BJ (cell line): ENCODE measurements at regions not wholly inside any gene's neighbourhood (a gene's known extent, or its start where the extent isn't known, plus 50 kb on each side); places are given as distances from the start of the nearest gene placed in this dataset.

Experiments
- CTCF ChIA-PET: fragments of 350-600 bp; formaldehyde crosslinking; extraction: SDS; loops from one replicate; lab custom pipeline; 2021; ENCODE audit warnings: antibody characterized with exemption, inconsistent platforms; lab: Yijun Ruan, JAX
- POLR2A ChIA-PET: fragments of 300-600 bp; sonication (Branson Sonifier 250); formaldehyde crosslinking; extraction: SDS; loops from one replicate; lab custom pipeline; 2021; ENCODE audit warnings: antibody characterized with exemption; lab: Charles Lee
- DNase-seq: peaks from one replicate; pipeline ENCODE4 v3.0.0-alpha.2; 2011; ENCODE audit warnings: low read depth
- H3K27me3 ChIP-seq: 2 replicates; pipeline ENCODE4 v1.6.0; 2011; ENCODE audit warnings: low read length; ENCODE audit not compliant: control insufficient read depth, insufficient read depth
- H3K36me3 ChIP-seq: 2 replicates; pipeline ENCODE4 v1.5.1; 2011; ENCODE audit warnings: low read length; ENCODE audit not compliant: control insufficient read depth, insufficient read depth
- H3K4me3 ChIP-seq: 2 replicates; pipeline ENCODE4 v1.5.1; 2011; ENCODE audit warnings: low read depth, mild to moderate bottlenecking, control low read depth, low read length
- CTCF ChIP-seq: IDR thresholded peaks from 2 replicates; pipeline ENCODE4 v1.5.1; 2011; ENCODE audit warnings: low read depth, mild to moderate bottlenecking, control low read depth, inconsistent platforms, low read length, moderate library complexity; ENCODE audit not compliant: insufficient read depth

- DNase-seq = no peak
- CTCF ChIA-PET = interaction anchor here (1.6 kb wide), 1 partner anchor 213 kb away, joined by 7 read pairs; no protein-coding TSS in a partner anchor
- no peaks in the 10 kb centered on the region for H3K27me3 ChIP-seq
- H3K4me3 ChIP-seq = no peak overlapping the region
- H3K36me3 ChIP-seq = no peaks in the 10 kb centered on the region
- POLR2A ChIA-PET = no interaction called here
- TF ChIP-seq CTCF = no peak
Measured at GRCh38 chr12:107888789-107889188, 114.3 kb downstream of the ASCL4 start.

- ChIA-PET CTCF (no interaction called here), POLR2A (no interaction called here)
- Histone ChIP-seq H3K36me3 (no peaks in the 10 kb centered on the region), H3K27me3 (no peaks in the 10 kb centered on the region), H3K4me3 (no peak overlapping the region)
- no peak for DNase-seq
- TF ChIP-seq CTCF = peak; percentile 21
Measured at GRCh38 chr12:107891967-107892366, 117.5 kb downstream of the ASCL4 start.

- Histone ChIP-seq H3K4me3 (no peak overlapping the region), H3K36me3 (no peaks in the 10 kb centered on the region), H3K27me3 (no peaks in the 10 kb centered on the region)
- DNase-seq = no peak
- TF ChIP-seq CTCF = no peak
- POLR2A ChIA-PET = no interaction called here
- CTCF ChIA-PET = interaction anchor here (1.3 kb wide), 1 partner anchor 9 kb away, joined by 3 read pairs; no protein-coding TSS in a partner anchor
Measured at GRCh38 chr12:107894589-107894988, 120.1 kb downstream of the ASCL4 start.

GRCh38 chr12:107895966-107896365, 121.5 kb downstream of the ASCL4 start:
- ChIA-PET POLR2A (no interaction called here), CTCF (no interaction called here)
- no peak for TF ChIP-seq CTCF
- Histone ChIP-seq H3K36me3 (no peaks in the 10 kb centered on the region), H3K27me3 (no peaks in the 10 kb centered on the region), H3K4me3 (no peak overlapping the region)
- no peak for DNase-seq

GRCh38 chr12:107900588-107900987, 126.1 kb downstream of the ASCL4 start:
- Histone ChIP-seq H3K36me3 (no peaks in the 10 kb centered on the region), H3K27me3 (no peaks in the 10 kb centered on the region; the same call in 1 of the 2 replicates), H3K4me3 (no peak overlapping the region)
- CTCF ChIA-PET = interaction anchor here (0.5 to 0.7 kb wide), 2 partner anchors 43 to 225 kb away, joined by 3 read pairs; no protein-coding TSS in a partner anchor
- TF ChIP-seq CTCF = no peak
- POLR2A ChIA-PET = no interaction called here
- DNase-seq = no peak
